ENCODE measurements at regions not wholly inside any gene's neighbourhood (a gene's known extent, or its start where the extent isn't known, plus 50 kb on each side); places are given as distances from the start of the nearest gene placed in this dataset.

- Histone ChIP-seq H3K9me3 (replicated peaks; ENCODE audit: control insufficient read depth, insufficient read depth, low read length) (no peaks in the 10 kb centered on the region), H4K20me1 (replicated peaks; ENCODE audit: control insufficient read depth, extremely low read depth, insufficient read depth, low read length) (no peaks in the 10 kb centered on the region), H3K27ac (ENCODE audit: insufficient read depth, low read depth, low read length) (no peak overlapping the region), H3K79me2 (ENCODE audit: control insufficient read depth, insufficient read depth, low read length) (no peaks in the 10 kb centered on the region), H3K4me2 (ENCODE audit: insufficient read depth, low read length) (no peak overlapping the region), H3K9ac (replicated peaks; ENCODE audit: extremely low read depth, insufficient read depth, low read length) (no peak overlapping the region), H3K36me3 (ENCODE audit: control insufficient read depth in 2 of 2, extremely low read depth in 1 of 2, insufficient read depth in 2 of 2, low read length in 2 of 2) (no peaks in the 10 kb centered on the region), H3K4me3 (replicated peaks in 1 of 3; ENCODE audit: insufficient read depth in 1 of 3, low read depth in 1 of 3, low read length in 3 of 3) (no peak overlapping the region), H3K4me1 (ENCODE audit: control insufficient read depth, extremely low read depth, insufficient read depth, low read length) (no peaks in the 10 kb centered on the region), H2AFZ (ENCODE audit: low read depth, low read length) (no peak overlapping the region), H3K9me1 (replicated peaks; ENCODE audit: control insufficient read depth, extremely low read depth, insufficient read depth, low read length) (no peaks in the 10 kb centered on the region), H3K27me3 (ENCODE audit: control insufficient read depth in 2 of 2, insufficient read depth in 2 of 2, low read length in 2 of 2) (peaks cover 0 to 5% of the 10 kb centered on the region in 2 experiments)
- ChIA-PET POLR2A (no interaction called here), CTCF (interaction anchor here (1.1 kb wide), 1 partner anchor 286 kb away, joined by 3 read pairs; no protein-coding TSS in a partner anchor)
- dilution Hi-C loops (cut with MboI; ENCODE audit: extremely low pct_ligation_motif_present, low sequenced_read_pairs) (no loop called here), intact Hi-C loops (cut with micrococcal nuclease) (no loop called here)
- TF ChIP-seq CTCF (IDR thresholded peaks at IDR 0.05; ENCODE audit: extremely low read depth in 1 of 2, insufficient read depth in 1 of 2, low read depth in 1 of 2, low read length in 2 of 2), result no peak
- TF ChIP-seq FOS (IDR thresholded peaks at IDR 0.05; ENCODE audit: borderline replicate concordance, insufficient read depth, low read length), result no peak
- TF ChIP-seq JUN (IDR thresholded peaks at IDR 0.05; ENCODE audit: borderline replicate concordance, insufficient read depth, insufficient read length, low read depth), result no peak
- no peak for TF ChIP-seq POLR2AphosphoS5 (IDR thresholded peaks at IDR 0.05; ENCODE audit: insufficient read depth, low read depth, low read length)
- no peak for TF ChIP-seq MAX (IDR thresholded peaks at IDR 0.05; ENCODE audit: insufficient read depth, insufficient read length)
- no peak for TF ChIP-seq MYC (IDR thresholded peaks at IDR 0.05; ENCODE audit: low read depth, low read length)
- no peak for TF ChIP-seq POLR2A (IDR thresholded peaks at IDR 0.05; ENCODE audit: low read depth, low read length)
- no peak for TF ChIP-seq GATA2 (IDR thresholded peaks at IDR 0.05; ENCODE audit: insufficient read depth, insufficient read length, low read depth, low read length)
- no peak for TF ChIP-seq EZH2 (IDR thresholded peaks at IDR 0.05; ENCODE audit: borderline replicate concordance, low read depth, low read length, severe bottlenecking)
- no TSS peak for BruUV-seq (replicated peaks)
- DNase-seq (ENCODE audit: low read depth, low spot score) (no peak), FAIRE-seq (no peak)
Observed at GRCh38 chrX:110432906-110433215, 74.2 kb downstream of the RTL9 start.
